HG03575 (cell line): ENCODE measurements at regions not wholly inside any gene's neighbourhood (a gene's known extent, or its start where the extent isn't known, plus 50 kb on each side); places are given as distances from the start of the nearest gene placed in this dataset.

Experiments
- ATAC-seq: cut with Tn5 transposase; IDR thresholded peaks from one replicate; pipeline ENCODE4 v1.9.1; 2021; ENCODE audit not compliant: unreplicated experiment, insufficient number of reproducible peaks, low FRiP score; ENCODE audit errors: extremely low read depth

DNA sequence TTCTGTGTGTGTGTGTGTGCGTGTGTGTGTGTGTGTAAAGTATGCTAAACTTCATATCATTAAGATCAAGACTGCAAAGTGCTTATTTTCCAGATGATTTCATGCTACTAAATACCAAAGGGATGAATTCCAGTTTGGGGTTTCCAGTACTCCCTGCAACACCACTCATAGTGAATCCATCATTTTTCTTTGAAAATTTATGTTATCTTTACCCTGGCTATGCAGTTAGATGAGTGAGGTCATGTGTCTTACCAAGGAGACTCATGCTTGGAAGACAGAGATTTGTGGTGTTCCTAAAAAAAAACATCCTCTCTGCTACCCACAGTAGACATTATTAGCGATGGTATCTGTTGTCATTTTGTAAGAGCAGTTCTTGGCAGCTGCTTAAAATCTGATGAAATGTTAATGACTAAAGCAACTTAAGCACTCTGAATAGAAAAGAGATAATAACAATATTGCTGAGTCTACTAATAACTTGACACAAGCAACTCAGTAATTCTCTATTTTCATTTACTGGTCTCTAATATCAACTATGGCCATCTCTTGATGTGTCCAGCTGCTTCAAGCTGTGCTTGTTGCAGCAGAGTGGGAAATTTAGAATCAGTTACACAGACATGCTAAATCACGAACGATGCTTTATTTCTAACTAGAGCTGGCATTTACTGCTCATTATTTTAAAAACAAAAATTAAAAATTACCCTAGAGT lies 1953.0 kb upstream of the IGFBP7 start:
- no peak for ATAC-seq

DNA sequence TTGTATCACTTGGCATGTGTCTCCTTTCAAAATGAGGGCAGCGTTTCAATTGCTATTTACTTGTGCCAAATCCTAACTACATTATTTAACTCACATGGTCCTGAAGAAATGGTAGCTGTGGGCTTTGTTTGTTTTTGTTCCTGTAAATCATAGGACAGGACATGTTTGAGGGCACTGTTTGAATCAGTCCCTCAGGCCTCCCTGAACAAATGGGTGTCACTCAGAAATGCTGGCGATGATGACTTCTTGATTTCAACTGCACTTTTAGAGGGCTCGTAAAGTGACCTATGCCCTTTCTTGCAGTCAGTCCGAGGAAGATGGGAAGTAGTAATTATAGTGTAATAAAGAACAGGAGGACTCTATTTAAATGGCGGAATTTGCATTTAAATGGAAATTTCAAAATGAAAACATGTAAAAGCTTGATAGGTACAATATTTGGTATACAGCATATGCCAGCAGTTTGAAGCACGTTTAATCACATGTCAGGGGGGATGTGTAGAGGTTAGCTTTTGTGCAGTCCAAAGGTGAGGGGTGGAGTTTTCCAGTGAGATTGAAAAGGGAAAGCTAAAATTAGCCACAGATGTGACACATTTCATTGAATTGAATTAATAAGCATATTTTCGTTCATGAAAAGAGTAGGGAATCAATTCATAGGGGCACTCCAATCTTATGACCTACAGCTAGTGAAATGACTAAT lies 1958.7 kb upstream of the IGFBP7 start:
- no peak for ATAC-seq

DNA sequence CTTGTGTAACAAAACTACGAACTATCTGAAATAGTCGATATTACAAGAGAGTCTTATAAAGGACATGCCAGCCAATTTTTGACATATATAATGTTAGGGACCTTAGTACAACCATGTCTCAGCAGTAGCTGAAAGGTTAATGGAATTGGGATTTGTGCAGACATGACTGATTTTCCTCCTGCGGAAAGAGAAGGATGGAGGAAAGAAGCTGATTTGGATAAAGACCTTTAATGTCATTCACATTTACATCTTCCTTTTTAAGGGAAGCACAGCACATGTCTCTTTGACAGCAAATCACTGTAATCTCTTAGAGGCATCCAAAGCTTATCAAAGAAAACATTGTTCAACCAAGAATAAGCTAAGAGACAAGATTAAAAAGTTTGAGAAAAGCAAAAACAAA lies 1976.2 kb upstream of the IGFBP7 start:
- ATAC-seq: no peak

DNA sequence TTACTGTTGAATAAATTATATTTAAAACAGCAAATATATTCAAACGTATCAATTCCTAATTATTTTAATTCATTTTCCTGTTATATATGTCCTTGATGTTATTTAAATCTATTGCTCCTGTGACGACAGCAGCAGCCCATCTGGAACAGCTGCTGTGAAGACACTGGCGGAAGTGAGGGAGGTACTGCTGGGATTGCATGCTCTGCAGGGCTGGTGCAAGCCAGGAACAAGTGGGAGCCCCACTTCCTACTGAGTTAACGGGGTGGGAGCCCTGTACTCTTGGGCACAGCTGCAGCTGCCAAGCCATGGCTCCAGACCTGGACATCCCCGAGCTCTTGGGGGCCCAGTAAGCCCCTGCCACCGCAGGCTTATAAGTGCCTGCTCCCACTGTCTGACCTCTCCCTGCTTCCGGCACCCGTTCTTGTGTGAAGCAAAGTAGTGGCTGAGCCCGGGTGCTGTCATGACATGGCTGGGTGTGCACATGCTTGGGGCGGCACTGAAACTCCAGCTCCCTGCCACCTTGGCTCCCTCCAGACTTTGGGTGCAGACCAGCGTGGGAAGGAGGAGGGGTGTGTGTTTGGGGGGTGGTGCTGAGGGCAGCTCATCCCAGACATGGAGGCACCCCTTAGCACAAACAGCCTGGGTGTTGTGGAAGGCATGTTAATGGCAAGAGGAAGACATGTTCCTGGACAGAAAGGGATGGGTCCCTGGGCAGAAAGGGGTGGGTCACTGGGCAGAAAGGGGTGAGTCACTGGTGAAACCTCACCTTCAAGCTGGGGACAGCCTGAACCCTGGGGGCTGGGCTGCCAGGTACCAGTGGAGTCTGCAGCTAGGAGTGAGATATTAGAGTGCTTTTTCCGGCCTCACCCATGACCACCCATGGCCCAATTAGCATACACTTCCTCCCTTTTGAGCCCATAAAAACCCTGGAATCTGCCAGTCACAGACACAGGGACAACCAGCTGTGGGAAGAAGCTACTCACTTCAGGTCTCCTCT lies 1981.3 kb upstream of the IGFBP7 start:
- no peak for ATAC-seq

DNA sequence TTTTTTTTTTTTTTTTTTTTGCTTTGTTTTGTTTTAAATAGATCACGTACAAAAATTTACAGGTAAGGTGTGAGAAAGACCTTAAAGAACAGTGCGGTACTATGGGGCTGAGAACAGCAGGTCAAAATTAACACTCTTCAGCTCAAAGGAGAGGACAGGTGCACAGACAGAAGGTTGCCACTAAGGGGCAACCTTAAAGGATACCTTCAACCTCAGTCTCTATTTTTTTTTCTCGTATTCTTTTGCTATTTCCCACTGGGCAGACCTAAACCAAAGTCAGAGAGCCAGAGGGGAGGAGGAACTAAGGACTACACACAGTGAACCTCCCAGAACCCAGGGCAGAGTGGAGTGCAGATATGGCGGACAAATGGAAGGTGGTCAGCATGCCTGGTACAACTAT lies 1984.3 kb upstream of the IGFBP7 start:
- no peak for ATAC-seq

DNA sequence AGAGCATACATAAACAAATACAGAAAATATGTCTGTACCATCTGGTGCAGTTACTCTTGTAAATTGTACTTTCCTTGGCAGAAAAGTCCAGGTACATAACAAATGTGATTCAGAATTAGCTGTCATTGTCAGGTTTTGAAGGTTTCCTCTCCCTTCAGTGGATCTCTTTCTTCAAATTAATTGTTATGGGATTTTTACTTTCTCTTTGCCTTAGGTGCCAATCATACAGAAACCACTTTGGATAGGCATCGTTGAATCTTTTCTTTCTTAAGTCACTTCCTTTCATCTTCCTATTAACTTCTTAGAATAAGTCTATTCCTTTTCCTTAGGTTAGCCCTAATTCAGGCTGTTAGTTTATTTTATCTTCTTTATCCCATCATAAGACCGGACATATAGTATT lies 1992.1 kb upstream of the IGFBP7 start:
- no peak for ATAC-seq

DNA sequence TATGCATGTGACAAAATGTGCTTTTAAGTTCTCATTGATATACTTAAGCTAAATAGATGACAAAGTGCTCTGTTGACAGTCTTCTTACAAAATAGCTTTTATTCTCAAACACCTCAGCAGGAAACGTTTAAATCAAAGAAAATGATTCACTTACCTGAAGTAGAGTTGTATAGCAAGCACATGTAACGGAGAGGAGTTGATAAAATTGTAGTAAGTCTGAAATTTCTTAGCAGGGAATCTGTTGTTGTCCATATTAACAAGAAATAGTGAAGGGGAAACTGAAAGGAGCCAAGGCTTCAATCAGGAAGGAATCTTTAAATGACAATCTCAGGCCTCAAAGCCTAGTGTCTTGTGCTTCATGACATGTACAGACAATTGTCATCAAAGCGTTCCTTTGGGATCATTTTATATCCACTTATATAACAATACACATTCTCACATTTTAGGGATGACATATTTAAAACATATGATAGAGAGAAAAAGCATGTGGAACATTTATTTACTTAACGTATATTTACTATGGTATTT lies 2010.2 kb upstream of the IGFBP7 start:
- ATAC-seq: no peak

DNA sequence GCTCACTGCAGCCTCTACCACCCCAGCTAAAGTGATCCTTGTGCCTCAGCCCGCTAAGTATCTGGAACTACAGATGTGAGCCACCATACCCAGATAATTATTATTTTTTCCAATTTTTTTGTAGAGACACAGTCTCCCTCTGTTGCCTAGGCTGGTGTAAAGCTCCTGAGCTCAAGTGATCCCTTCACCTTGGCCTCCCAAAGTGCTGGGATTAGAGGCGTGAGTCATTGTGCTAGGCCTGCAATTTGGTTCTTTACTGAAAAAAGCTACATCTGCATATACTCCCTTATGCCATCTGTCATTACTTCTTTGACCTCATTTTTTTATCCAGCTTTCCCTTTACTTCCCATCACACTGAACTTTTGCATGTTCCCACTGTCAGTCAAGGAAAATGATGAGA lies 2012.4 kb upstream of the IGFBP7 start:
- no peak for ATAC-seq

DNA sequence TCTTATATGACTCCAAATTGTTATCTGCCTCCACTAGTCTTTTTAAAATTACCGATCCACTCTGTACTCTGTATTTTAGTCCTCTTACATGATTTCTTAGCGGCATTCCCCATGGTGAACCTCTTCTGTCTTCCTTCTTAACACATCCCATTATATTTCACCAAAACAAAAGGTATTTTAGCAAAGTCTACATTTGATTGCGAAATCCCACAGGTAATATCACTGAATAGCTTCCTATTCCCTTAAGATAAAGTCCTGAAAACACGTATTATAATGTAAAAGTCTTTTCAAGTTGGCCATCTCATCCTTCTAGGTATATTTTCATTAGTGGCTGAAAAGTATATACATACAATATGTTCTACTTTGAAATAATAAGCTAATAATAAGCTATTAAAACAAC lies 2016.0 kb upstream of the IGFBP7 start:
- no peak for ATAC-seq

DNA sequence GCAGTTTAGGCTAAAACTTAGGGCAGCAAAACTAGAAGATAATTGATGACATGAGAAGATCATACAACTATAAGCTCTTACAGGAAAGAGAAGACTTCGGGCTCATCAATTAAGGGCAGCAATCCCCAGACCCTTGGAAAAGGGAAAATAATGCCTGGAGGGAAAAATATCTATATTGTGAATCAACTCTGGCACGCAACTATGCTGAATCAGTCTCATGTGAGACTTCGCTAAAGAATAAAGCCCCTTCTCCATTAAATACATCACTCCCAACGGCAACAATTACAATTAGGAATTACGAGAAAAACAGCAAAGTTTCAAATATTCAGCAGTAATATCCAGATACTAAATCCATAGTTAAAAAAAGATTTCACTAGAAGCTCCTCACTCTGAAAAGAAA lies 2016.8 kb upstream of the IGFBP7 start:
- ATAC-seq: no peak

DNA sequence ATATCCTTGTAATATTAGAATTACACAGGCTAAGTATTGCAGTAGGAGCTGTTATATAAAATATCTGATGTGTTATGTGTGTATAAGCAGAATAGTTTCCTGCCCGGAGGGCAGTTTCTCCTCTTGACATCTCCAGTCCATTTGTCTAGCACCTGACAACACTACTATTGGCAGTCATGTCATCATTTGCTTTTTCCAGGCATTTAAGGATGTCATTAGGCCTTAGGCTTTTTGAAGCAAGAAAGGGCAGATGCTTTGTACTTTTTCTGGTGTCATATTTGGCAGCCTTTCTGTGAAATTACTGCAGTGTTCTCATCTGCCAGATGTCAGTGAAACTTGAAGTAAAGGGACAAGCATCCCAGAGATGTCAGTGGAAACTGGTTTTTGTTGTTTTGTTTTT lies 2017.6 kb upstream of the IGFBP7 start:
- no peak for ATAC-seq

DNA sequence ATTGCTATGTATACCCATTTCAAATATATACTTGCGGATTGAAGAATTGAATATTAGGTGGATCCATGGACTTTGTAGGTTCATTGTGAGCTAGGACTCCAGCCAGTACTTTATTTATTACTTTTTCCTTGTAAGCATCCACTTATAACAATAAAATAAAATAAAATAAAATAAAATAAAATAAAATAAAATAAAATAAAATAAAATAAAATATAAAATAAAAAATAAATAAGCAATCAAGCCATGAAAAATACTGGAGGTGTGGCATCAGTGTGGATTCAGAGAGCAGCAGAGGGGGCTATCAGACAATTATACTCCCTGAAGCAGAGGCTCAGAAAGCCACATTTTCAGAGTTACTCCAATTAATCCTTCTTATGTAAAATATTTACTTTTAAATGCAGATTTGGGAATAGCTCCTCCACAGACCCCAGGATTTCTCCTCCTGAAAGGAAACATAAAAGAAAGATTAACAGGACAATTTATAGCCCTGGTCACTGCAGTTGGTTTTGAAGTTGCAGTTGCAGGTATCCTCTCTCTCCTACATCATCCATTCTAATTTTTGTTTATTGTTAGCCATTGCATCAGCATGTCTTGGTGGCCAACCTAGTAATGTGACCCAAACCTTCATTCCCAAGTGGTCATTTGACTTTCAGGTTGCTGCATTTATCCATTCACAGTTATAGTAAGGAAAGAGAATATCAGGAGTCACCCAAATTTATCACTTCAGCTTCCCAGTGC lies 2025.2 kb upstream of the IGFBP7 start:
- no peak for ATAC-seq

DNA sequence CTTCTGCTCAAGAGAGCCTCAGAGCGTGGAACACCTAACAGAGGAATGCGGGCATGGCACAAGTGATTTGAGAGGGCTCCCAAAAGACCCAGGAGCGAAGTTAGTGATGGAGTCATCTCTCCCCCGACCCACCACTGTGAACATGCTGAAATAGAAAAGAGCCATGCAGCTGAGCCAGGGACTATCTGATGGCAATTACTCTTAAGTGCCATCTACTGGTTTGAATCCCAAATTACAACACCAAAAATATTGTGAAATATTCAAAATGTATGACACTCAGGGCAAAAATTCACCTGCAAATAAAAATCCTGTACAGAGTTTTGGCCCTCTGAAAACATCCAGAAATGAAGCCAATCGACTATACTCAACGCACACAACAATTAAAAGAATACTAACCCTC lies 2038.9 kb upstream of the ADGRL3 start:
- no peak for ATAC-seq

DNA sequence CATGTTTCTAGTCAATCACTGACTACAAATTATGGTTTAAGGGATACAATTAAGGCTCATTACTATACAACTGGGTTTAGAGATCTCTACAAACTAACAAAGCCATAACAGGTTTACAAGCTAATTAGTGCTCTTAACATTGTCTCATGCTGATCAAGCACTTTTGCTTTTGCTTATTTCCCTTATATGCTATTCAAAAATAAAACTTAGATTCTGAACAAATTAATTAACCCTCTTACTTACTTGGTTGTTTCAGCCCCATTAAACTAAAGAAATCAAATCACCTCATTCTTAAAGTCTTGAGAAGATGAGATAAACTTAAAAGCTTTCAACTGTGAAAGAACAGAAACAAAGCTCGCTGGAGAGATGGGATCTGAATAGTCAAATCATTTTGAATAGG lies 2024.5 kb upstream of the ADGRL3 start:
- ATAC-seq: no peak

DNA sequence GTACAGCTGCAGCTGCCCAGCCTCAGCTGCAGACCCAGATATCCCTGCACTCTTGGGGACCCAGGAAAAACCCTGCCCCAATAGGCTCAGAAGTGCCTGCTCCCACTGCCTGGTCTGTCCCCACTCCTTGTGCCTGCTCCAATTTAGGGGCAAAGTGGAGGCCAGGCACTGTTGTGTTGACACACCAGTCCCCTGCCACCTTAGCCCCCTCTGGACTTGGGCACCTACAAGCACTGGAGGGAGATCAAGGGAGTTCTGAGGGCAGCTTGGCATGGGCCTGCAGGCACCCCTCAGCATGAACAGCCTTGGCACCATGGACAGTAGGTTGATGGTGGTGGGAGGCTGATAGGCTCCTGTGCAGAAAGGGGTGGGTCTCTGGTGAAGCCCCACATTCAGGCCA lies 2020.8 kb upstream of the ADGRL3 start:
- ATAC-seq: no peak

DNA sequence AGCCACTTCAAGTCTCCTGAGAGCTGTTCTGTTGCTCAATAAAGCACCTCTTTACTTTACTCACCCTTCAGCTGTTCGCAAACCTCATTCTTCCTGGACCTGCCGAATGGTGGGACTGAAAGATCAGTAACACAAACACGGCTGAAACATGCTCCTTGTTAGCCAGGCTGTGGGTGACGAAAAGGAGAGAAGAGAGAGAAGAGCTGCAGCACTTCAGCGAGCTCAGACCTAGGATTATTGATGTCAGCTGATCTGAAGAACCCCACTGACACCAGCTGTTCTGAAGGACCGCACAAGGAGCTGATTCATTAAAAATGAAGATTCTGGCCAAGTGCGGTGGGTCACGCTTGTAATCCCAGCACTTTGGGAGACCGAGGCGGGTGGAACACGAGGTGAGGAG lies 2020.0 kb upstream of the ADGRL3 start:
- ATAC-seq: no peak

DNA sequence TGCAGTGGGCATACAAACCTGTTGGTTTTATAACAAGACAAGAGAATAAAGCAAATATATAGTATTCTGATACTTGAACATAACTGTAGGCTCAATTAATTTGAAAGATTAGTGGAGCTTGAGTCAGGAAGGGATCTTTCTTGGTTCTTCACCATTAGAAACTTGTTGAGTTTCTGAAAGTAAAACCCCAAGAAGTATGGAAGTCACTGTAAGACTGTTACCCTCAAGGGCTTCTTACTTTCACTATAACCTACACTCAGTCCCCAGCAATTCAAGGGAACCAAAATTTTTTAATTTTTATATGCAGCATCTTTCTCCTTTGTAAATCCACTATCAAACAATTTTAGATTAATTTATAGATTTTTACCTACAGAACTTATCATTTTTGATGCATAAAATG lies 2019.2 kb upstream of the ADGRL3 start:
- no peak for ATAC-seq

DNA sequence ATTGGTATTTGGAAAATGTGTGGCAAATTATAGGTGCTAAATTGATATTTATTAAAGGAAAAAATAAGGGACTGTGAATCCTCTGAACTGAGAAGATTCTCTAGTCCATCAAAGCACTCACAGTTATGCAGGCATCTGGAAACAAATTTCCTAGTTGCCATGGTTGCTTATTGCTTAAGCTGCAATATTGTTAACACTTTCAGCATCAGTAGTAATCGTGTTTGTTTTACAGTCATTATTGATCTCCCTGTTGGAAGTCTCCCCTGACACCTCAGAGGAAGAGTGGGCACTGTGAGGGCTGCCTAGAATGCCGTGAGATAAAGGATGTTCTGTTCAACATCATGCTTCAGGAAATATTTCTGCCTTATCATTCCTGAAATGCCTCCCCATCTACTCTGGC lies 2004.3 kb upstream of the ADGRL3 start:
- ATAC-seq: no peak

DNA sequence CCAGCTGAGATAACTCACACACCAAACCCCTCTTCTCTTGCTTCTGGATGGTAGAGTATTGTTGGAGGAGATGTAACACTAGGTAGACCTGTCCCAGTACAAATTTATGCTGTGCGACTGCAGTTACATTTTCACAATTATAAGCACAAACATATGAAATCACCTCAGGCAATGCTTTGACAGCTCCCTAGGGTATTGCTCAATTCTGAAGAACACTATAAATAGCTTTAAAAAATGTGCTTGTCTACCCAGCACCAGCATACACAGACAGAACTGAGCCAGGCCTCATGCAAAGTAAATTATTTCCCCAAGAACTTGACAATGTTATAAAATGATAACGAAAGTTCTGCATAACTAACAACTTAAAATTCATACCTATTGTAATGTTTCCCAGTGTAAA lies 1999.1 kb upstream of the ADGRL3 start:
- ATAC-seq: no peak
